ENCODE measurements at regions not wholly inside any gene's neighbourhood (a gene's known extent, or its start where the extent isn't known, plus 50 kb on each side); places are given as distances from the start of the nearest gene placed in this dataset.

- TF ChIP-seq CTCF (IDR thresholded peaks at IDR 0.05 in 2 of 3, conservative IDR thresholded peaks at IDR 0.05 in 1 of 3; ENCODE audit: control insufficient read depth in 2 of 3, extremely low read depth in 1 of 3, insufficient read depth in 1 of 3, low read depth in 3 of 3, low read length in 3 of 3), result no peak
- TF ChIP-seq HDGF (IDR thresholded peaks at IDR 0.05), result no peak
- TF ChIP-seq CBX5 (IDR thresholded peaks at IDR 0.05; ENCODE audit: low read depth), result no peak
- no peak for TF ChIP-seq NR2C1 (IDR thresholded peaks at IDR 0.05)
These were observed 217.6 kb upstream of the SAMSN1 start for GRCh38 chr21:14763695-14764064.
